ENCODE measurements at regions not wholly inside any gene's neighbourhood (a gene's known extent, or its start where the extent isn't known, plus 50 kb on each side); places are given as distances from the start of the nearest gene placed in this dataset.

DNA sequence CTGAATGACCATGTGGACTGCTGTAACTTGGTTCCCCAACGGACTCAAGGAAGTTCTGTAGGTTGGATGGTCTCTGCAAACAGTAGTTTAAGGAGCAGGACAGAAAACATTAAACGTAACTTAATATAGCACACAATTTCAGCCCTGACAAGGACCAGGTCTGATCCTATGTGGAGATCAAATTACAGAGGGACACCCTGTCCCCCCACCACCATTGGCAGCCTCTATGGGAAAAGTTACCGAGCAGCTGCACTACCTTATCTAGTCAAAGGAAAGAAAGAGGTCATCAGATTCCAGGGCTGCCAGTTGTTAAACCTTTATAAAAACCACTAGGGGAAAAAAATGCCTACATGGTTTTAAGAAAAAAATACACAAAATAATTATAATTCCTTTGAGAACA lies 191.5 kb upstream of the RSPO3 start (continued):
- TF ChIP-seq, protein P1, sequence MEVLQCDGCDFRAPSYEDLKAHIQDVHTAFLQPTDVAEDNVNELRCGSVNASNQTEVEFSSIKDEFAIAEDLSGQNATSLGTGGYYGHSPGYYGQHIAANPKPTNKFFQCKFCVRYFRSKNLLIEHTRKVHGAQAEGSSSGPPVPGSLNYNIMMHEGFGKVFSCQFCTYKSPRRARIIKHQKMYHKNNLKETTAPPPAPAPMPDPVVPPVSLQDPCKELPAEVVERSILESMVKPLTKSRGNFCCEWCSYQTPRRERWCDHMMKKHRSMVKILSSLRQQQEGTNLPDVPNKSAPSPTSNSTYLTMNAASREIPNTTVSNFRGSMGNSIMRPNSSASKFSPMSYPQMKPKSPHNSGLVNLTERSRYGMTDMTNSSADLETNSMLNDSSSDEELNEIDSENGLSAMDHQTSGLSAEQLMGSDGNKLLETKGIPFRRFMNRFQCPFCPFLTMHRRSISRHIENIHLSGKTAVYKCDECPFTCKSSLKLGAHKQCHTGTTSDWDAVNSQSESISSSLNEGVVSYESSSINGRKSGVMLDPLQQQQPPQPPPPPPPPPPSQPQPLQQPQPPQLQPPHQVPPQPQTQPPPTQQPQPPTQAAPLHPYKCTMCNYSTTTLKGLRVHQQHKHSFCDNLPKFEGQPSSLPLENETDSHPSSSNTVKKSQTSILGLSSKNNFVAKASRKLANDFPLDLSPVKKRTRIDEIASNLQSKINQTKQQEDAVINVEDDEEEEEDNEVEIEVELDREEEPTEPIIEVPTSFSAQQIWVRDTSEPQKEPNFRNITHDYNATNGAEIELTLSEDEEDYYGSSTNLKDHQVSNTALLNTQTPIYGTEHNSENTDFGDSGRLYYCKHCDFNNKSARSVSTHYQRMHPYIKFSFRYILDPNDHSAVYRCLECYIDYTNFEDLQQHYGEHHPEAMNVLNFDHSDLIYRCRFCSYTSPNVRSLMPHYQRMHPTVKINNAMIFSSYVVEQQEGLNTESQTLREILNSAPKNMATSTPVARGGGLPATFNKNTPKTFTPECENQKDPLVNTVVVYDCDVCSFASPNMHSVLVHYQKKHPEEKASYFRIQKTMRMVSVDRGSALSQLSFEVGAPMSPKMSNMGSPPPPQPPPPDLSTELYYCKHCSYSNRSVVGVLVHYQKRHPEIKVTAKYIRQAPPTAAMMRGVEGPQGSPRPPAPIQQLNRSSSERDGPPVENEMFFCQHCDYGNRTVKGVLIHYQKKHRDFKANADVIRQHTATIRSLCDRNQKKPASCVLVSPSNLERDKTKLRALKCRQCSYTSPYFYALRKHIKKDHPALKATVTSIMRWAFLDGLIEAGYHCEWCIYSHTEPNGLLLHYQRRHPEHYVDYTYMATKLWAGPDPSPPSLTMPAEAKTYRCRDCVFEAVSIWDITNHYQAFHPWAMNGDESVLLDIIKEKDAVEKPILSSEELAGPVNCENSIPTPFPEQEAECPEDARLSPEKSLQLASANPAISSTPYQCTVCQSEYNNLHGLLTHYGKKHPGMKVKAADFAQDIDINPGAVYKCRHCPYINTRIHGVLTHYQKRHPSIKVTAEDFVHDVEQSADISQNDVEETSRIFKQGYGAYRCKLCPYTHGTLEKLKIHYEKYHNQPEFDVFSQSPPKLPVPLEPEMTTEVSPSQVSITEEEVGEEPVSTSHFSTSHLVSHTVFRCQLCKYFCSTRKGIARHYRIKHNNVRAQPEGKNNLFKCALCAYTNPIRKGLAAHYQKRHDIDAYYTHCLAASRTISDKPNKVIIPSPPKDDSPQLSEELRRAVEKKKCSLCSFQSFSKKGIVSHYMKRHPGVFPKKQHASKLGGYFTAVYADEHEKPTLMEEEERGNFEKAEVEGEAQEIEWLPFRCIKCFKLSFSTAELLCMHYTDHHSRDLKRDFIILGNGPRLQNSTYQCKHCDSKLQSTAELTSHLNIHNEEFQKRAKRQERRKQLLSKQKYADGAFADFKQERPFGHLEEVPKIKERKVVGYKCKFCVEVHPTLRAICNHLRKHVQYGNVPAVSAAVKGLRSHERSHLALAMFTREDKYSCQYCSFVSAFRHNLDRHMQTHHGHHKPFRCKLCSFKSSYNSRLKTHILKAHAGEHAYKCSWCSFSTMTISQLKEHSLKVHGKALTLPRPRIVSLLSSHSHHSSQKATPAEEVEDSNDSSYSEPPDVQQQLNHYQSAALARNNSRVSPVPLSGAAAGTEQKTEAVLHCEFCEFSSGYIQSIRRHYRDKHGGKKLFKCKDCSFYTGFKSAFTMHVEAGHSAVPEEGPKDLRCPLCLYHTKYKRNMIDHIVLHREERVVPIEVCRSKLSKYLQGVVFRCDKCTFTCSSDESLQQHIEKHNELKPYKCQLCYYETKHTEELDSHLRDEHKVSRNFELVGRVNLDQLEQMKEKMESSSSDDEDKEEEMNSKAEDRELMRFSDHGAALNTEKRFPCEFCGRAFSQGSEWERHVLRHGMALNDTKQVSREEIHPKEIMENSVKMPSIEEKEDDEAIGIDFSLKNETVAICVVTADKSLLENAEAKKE (CRISPR knock-in tag; IDR thresholded peaks at IDR 0.05): no peak
- TF ChIP-seq, protein P2, sequence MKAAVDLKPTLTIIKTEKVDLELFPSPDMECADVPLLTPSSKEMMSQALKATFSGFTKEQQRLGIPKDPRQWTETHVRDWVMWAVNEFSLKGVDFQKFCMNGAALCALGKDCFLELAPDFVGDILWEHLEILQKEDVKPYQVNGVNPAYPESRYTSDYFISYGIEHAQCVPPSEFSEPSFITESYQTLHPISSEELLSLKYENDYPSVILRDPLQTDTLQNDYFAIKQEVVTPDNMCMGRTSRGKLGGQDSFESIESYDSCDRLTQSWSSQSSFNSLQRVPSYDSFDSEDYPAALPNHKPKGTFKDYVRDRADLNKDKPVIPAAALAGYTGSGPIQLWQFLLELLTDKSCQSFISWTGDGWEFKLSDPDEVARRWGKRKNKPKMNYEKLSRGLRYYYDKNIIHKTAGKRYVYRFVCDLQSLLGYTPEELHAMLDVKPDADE (IDR thresholded peaks at IDR 0.05): no peak
- TF ChIP-seq ZNF114 (CRISPR knock-in tag; IDR thresholded peaks at IDR 0.05) (no peak), EZH2 (IDR thresholded peaks at IDR 0.05; ENCODE audit: low read depth, unreplicated experiment) (no peak), JUNB (IDR thresholded peaks at IDR 0.05; ENCODE audit: unreplicated experiment) (no peak)

DNA sequence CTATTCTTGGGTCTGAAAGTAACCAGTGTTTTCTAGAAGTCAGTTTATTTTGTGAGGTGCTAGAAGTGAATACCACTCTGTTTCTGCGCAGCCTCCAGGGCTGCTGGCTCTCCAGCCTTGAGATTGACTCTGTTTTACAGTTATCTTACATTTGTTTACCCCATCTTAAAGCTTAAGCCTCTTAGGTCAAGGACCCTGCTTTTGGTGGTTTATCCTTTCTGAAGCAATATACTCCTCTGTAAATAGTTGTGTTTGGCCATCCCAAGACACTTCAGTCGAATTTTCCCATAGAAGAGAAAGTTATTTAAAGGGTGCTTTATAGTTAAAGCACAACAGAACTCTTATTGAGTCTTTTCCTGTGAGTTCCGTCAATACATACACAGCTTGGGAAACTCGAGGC lies 190.6 kb upstream of the RSPO3 start:
- Histone ChIP-seq H3K27ac (ENCODE audit: low read depth) (no peak overlapping the region), H3K4me2 (no peak overlapping the region), H3K27me3 (ENCODE audit: insufficient read depth) (no peaks in the 10 kb centered on the region), H3K4me1 (ENCODE audit: insufficient read depth) (peaks cover 2% of the 10 kb centered on the region; the same call in 1 of the 2 replicates), H3K9me2 (ENCODE audit: insufficient read depth) (no peaks in the 10 kb centered on the region), H3K79me2 (replicated peaks; ENCODE audit: insufficient read depth) (no peaks in the 10 kb centered on the region), H3K36me3 (ENCODE audit: insufficient read depth) (no peaks in the 10 kb centered on the region), H3F3A (replicated peaks; ENCODE audit: low read depth) (no peaks in the 10 kb centered on the region), H2AFZ (no peak overlapping the region), H4K20me1 (replicated peaks; ENCODE audit: insufficient read depth) (no peaks in the 10 kb centered on the region), H3K4me3 (no peak overlapping the region)
- H3K4me1 Mint-ChIP-seq: peaks cover 10% of the 10 kb centered on the region; the same call in 2 of the 3 replicates
- no peaks in the 10 kb centered on the region for H3K9me3 Mint-ChIP-seq
- H3K27me3 Mint-ChIP-seq (ENCODE audit: insufficient read depth, low read depth, poor library complexity): no peaks in the 10 kb centered on the region
- no peak overlapping the region for H3K27ac Mint-ChIP-seq
- no peaks in the 10 kb centered on the region for H3K36me3 Mint-ChIP-seq (ENCODE audit: low read depth)
- no peak for ATAC-seq
- no peak overlapping the region for H3K4me3 Mint-ChIP-seq
- DNase-seq (ENCODE audit: low spot score): no peak
- TF ChIP-seq, protein P3, sequence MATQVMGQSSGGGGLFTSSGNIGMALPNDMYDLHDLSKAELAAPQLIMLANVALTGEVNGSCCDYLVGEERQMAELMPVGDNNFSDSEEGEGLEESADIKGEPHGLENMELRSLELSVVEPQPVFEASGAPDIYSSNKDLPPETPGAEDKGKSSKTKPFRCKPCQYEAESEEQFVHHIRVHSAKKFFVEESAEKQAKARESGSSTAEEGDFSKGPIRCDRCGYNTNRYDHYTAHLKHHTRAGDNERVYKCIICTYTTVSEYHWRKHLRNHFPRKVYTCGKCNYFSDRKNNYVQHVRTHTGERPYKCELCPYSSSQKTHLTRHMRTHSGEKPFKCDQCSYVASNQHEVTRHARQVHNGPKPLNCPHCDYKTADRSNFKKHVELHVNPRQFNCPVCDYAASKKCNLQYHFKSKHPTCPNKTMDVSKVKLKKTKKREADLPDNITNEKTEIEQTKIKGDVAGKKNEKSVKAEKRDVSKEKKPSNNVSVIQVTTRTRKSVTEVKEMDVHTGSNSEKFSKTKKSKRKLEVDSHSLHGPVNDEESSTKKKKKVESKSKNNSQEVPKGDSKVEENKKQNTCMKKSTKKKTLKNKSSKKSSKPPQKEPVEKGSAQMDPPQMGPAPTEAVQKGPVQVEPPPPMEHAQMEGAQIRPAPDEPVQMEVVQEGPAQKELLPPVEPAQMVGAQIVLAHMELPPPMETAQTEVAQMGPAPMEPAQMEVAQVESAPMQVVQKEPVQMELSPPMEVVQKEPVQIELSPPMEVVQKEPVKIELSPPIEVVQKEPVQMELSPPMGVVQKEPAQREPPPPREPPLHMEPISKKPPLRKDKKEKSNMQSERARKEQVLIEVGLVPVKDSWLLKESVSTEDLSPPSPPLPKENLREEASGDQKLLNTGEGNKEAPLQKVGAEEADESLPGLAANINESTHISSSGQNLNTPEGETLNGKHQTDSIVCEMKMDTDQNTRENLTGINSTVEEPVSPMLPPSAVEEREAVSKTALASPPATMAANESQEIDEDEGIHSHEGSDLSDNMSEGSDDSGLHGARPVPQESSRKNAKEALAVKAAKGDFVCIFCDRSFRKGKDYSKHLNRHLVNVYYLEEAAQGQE (IDR thresholded peaks at IDR 0.05; ENCODE audit: unreplicated experiment): no peak
- TF ChIP-seq POLR2AphosphoS5 (IDR thresholded peaks at IDR 0.05; ENCODE audit: low read depth) (no peak), JUNB (IDR thresholded peaks at IDR 0.05; ENCODE audit: unreplicated experiment) (no peak), EZH2phosphoT487 (IDR thresholded peaks at IDR 0.05; ENCODE audit: unreplicated experiment) (no peak), ZNF331 (CRISPR knock-in tag; IDR thresholded peaks at IDR 0.05; ENCODE audit: low read depth) (no peak), CREB1 (CRISPR knock-in tag; IDR thresholded peaks at IDR 0.05; ENCODE audit: low read depth) (no peak), NANOG (IDR thresholded peaks at IDR 0.05; ENCODE audit: borderline replicate concordance) (no peak), STAT1 (IDR thresholded peaks at IDR 0.05; ENCODE audit: unreplicated experiment) (no peak), ZNF114 (CRISPR knock-in tag; IDR thresholded peaks at IDR 0.05) (no peak)
- TF ChIP-seq, protein P4, sequence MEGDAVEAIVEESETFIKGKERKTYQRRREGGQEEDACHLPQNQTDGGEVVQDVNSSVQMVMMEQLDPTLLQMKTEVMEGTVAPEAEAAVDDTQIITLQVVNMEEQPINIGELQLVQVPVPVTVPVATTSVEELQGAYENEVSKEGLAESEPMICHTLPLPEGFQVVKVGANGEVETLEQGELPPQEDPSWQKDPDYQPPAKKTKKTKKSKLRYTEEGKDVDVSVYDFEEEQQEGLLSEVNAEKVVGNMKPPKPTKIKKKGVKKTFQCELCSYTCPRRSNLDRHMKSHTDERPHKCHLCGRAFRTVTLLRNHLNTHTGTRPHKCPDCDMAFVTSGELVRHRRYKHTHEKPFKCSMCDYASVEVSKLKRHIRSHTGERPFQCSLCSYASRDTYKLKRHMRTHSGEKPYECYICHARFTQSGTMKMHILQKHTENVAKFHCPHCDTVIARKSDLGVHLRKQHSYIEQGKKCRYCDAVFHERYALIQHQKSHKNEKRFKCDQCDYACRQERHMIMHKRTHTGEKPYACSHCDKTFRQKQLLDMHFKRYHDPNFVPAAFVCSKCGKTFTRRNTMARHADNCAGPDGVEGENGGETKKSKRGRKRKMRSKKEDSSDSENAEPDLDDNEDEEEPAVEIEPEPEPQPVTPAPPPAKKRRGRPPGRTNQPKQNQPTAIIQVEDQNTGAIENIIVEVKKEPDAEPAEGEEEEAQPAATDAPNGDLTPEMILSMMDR (conservative IDR thresholded peaks at IDR 0.05; ENCODE audit: low read depth in 2 of 2): no peak
